ENCODE measurements at regions not wholly inside any gene's neighbourhood (a gene's known extent, or its start where the extent isn't known, plus 50 kb on each side); places are given as distances from the start of the nearest gene placed in this dataset.
"Not testable (repeated sequence)": the region's sequence is repeated elsewhere in the genome, so short reads cannot be mapped to it uniquely, and the experiment has no call there.

- no peak for ATAC-seq
These were observed 144.4 kb downstream of the KCNRG start for GRCh38 chr13:50159607-50160006.

GRCh38 chr13:50161052-50161451 lies 145.8 kb downstream of the KCNRG start:
- ATAC-seq = no peak

- ATAC-seq = no peak
These were observed 146.8 kb downstream of the KCNRG start for GRCh38 chr13:50162001-50162400.

- no peak for ATAC-seq
These were observed 147.3 kb downstream of the KCNRG start for GRCh38 chr13:50162567-50162966.

- peak; percentile 89 to 92 for ATAC-seq
These were observed 152.1 kb downstream of the KCNRG start for GRCh38 chr13:50167224-50167947.

- no peak for ATAC-seq
These were observed 152.7 kb downstream of the KCNRG start for GRCh38 chr13:50167967-50168366.

GRCh38 chr13:50168786-50169185 lies 153.5 kb downstream of the KCNRG start:
- ATAC-seq = no peak

GRCh38 chr13:50170447-50171037 lies 155.3 kb downstream of the KCNRG start:
- ATAC-seq = no peak

GRCh38 chr13:50171590-50172282 lies 156.5 kb downstream of the KCNRG start:
- ATAC-seq = no peak

GRCh38 chr13:50173045-50173444 lies 157.8 kb downstream of the KCNRG start:
- not testable (repeated sequence) for ATAC-seq

- ATAC-seq = no peak
These were observed 159.4 kb downstream of the KCNRG start for GRCh38 chr13:50174630-50175029.

GRCh38 chr13:50179977-50180376 lies 164.7 kb downstream of the KCNRG start:
- ATAC-seq = no peak

GRCh38 chr13:50185769-50186763 lies 170.8 kb downstream of the KCNRG start:
- ATAC-seq = not testable (repeated sequence)

- no peak for ATAC-seq
These were observed 172.2 kb downstream of the KCNRG start for GRCh38 chr13:50187352-50188029.

GRCh38 chr13:50188696-50189095 lies 173.5 kb downstream of the KCNRG start:
- ATAC-seq = no peak

GRCh38 chr13:50189450-50189849 lies 174.2 kb downstream of the KCNRG start:
- ATAC-seq = no peak

- ATAC-seq = peak; percentile 27 to 35
These were observed 175.8 kb downstream of the KCNRG start for GRCh38 chr13:50191004-50191403.

- no peak for ATAC-seq
These were observed 177.1 kb downstream of the KCNRG start for GRCh38 chr13:50192272-50192813.

GRCh38 chr13:50195045-50195444 lies 179.8 kb downstream of the KCNRG start:
- no peak for ATAC-seq

GRCh38 chr13:50196118-50196517 lies 180.9 kb downstream of the KCNRG start:
- no peak for ATAC-seq

GRCh38 chr13:50197705-50198104 lies 182.5 kb downstream of the KCNRG start:
- no peak for ATAC-seq

GRCh38 chr13:50198508-50198907 lies 183.3 kb downstream of the KCNRG start:
- no peak for ATAC-seq
